ENCODE measurements at regions not wholly inside any gene's neighbourhood (a gene's known extent, or its start where the extent isn't known, plus 50 kb on each side); places are given as distances from the start of the nearest gene placed in this dataset.

DNA sequence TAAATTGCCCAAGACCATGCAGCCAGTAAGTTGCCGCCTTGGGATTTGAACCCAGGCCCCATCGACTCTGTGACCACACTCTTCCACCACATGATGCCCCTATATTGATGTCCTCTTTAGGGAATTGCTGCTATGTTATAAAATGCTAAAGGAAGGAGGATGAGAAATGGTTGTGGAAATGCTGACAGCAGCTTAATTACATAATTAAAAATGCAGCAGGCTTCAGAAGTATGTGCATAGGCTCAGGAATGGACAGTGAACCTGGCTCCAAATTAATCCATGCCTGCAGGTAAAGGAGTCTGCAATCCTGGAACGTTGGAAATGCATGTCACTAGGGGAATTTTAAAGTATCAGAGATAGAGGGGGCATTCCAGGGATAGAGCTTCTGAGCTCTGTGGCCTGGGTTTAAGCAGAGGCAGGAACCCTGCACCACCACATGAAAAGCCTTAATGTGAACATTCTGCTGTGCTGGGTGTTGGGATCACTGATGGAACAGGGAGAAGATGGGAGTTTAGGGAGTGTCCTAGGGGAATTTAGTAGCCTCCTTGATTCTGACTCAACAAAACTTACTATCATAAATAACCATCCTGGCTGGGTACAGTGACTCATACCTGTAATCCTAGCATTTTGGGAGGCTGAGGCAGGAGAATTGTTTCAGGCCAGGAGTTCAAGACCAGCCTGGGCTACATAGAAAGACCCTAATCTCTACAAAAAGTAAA lies 76.1 kb upstream of the CCDC85A start:
- DNase-seq = no peak
- Histone ChIP-seq H3K27me3 (no peaks in the 10 kb centered on the region), H3K27ac (no peak overlapping the region), H3K36me3 (replicated peaks in 1 of 2) (no peaks in the 10 kb centered on the region), H3K9me3 (replicated peaks in 1 of 3) (no peaks in the 10 kb centered on the region), H3K4me3 (no peak overlapping the region), H3K4me1 (replicated peaks in 1 of 2) (no peaks in the 10 kb centered on the region)
- TF ChIP-seq, protein P1, sequence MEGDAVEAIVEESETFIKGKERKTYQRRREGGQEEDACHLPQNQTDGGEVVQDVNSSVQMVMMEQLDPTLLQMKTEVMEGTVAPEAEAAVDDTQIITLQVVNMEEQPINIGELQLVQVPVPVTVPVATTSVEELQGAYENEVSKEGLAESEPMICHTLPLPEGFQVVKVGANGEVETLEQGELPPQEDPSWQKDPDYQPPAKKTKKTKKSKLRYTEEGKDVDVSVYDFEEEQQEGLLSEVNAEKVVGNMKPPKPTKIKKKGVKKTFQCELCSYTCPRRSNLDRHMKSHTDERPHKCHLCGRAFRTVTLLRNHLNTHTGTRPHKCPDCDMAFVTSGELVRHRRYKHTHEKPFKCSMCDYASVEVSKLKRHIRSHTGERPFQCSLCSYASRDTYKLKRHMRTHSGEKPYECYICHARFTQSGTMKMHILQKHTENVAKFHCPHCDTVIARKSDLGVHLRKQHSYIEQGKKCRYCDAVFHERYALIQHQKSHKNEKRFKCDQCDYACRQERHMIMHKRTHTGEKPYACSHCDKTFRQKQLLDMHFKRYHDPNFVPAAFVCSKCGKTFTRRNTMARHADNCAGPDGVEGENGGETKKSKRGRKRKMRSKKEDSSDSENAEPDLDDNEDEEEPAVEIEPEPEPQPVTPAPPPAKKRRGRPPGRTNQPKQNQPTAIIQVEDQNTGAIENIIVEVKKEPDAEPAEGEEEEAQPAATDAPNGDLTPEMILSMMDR (IDR thresholded peaks at IDR 0.05) = no peak
- TF ChIP-seq POLR2A (IDR thresholded peaks at IDR 0.05) = no peak
- intact Hi-C loops (cut with DNase I) = no loop called here
- WGBS, 4 donors = 61 to 69% (median 67%) methylated on average over 3 of the region's 3 CpGs

- no peaks in the 10 kb centered on the region for H3K36me3 ChIP-seq (replicated peaks in 1 of 2)
- intact Hi-C loops (cut with DNase I) = no loop called here
- no peak overlapping the region for H3K27ac ChIP-seq
- H3K9me3 ChIP-seq (replicated peaks in 1 of 3) = no peaks in the 10 kb centered on the region
- H3K4me3 ChIP-seq = no peak overlapping the region
- TF ChIP-seq, protein P1 (IDR thresholded peaks at IDR 0.05) = no peak
- TF ChIP-seq POLR2A (IDR thresholded peaks at IDR 0.05) = no peak
- WGBS, 4 donors = 30 to 52% (median 42%) methylated on average over 2 of the region's 2 CpGs
- H3K4me1 ChIP-seq (replicated peaks in 1 of 2) = no peaks in the 10 kb centered on the region
- no peak for DNase-seq
- H3K27me3 ChIP-seq = no peaks in the 10 kb centered on the region
These were observed 75.0 kb upstream of the CCDC85A start for GRCh38 chr2:56108806-56109205.

- Histone ChIP-seq H3K27ac (no peak overlapping the region), H3K4me3 (no peak overlapping the region), H3K27me3 (no peaks in the 10 kb centered on the region), H3K4me1 (replicated peaks in 1 of 2) (no peaks in the 10 kb centered on the region), H3K9me3 (replicated peaks in 1 of 3) (no peaks in the 10 kb centered on the region), H3K36me3 (replicated peaks in 1 of 2) (no peaks in the 10 kb centered on the region)
- TF ChIP-seq, protein P1 (IDR thresholded peaks at IDR 0.05) = no peak
- no peak for TF ChIP-seq POLR2A (IDR thresholded peaks at IDR 0.05)
- DNase-seq = no peak
- intact Hi-C loops (cut with DNase I) = no loop called here
These were observed 73.8 kb upstream of the CCDC85A start for GRCh38 chr2:56109994-56110393.

DNA sequence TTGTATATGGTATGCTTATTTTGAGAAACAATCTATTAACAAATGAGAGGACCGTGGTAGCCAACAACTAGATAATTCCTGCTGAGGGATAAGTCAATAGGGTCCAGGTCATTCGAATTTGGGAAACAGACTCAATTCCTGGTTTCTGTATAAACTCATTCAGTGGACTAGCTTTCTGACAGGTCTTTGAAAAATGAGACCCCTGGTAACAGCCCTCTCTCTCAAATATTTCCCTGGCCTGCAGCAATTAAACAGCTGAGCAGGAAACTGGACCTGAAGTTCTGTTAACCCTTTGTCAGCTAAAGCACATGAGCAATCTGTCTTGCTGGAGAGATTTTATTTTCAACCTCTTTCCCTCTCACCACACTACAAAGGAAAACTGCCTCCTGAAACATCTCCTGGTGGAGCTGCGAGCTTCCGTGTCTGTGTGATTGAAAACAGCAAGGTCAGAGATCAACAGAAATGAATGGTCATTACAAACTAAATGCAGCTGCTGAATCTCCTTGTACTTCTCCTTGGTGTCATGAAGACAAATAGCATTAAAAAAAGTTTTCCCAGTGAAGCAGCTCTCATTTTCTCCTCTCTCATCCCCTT lies 70.3 kb upstream of the CCDC85A start:
- DNase-seq = no peak
- Histone ChIP-seq H3K27ac (no peak overlapping the region), H3K27me3 (no peaks in the 10 kb centered on the region), H3K4me3 (no peak overlapping the region), H3K4me1 (replicated peaks in 1 of 2) (no peaks in the 10 kb centered on the region), H3K36me3 (replicated peaks in 1 of 2) (no peaks in the 10 kb centered on the region), H3K9me3 (replicated peaks in 1 of 3) (no peaks in the 10 kb centered on the region)
- TF ChIP-seq POLR2A (IDR thresholded peaks at IDR 0.05) = no peak
- TF ChIP-seq, protein P1 (IDR thresholded peaks at IDR 0.05) = no peak
- intact Hi-C loops (cut with DNase I) = no loop called here
- WGBS, 4 donors = 23 to 37% (median 25%) methylated on average over 4 of the region's 4 CpGs

Measured in adrenal gland (tissue), 9 donors.